ENCODE measurements at regions not wholly inside any gene's neighbourhood (a gene's known extent, or its start where the extent isn't known, plus 50 kb on each side); places are given as distances from the start of the nearest gene placed in this dataset.

DNA sequence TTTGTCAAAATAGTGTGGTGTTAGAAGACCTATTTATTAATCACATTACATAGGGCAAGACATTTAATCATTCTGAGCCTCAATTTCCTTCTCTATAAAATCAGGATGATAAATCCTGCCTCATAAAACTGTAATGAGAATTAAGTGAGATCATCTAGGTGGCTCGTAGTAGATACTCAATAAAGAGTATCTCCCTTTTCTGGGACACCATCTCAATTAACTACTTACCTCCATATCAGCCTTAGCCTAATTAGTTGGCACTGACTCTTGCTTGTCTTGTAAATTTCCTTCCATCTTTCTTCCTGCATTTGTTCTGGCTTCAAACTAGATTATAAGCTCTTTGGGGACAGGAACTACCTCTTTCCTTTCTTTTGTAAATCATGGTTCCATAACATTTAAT lies 102.6 kb upstream of the TNR start:
- no peaks in the 10 kb centered on the region for H3K79me2 ChIP-seq
- no peak overlapping the region for H3K4me3 ChIP-seq (ENCODE audit: low read depth, low read length)
- no peaks in the 10 kb centered on the region for H3K27me3 ChIP-seq (ENCODE audit: control insufficient read depth, insufficient read depth, low read length)
- H3K4me2 ChIP-seq (ENCODE audit: low read length), result no peak overlapping the region
- no peaks in the 10 kb centered on the region for H3K9me3 ChIP-seq (ENCODE audit: control insufficient read depth, low read length)
- no peak overlapping the region for H3K27ac ChIP-seq
- H3K9ac ChIP-seq, result no peak overlapping the region
- TF ChIP-seq, protein P1, sequence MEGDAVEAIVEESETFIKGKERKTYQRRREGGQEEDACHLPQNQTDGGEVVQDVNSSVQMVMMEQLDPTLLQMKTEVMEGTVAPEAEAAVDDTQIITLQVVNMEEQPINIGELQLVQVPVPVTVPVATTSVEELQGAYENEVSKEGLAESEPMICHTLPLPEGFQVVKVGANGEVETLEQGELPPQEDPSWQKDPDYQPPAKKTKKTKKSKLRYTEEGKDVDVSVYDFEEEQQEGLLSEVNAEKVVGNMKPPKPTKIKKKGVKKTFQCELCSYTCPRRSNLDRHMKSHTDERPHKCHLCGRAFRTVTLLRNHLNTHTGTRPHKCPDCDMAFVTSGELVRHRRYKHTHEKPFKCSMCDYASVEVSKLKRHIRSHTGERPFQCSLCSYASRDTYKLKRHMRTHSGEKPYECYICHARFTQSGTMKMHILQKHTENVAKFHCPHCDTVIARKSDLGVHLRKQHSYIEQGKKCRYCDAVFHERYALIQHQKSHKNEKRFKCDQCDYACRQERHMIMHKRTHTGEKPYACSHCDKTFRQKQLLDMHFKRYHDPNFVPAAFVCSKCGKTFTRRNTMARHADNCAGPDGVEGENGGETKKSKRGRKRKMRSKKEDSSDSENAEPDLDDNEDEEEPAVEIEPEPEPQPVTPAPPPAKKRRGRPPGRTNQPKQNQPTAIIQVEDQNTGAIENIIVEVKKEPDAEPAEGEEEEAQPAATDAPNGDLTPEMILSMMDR (IDR thresholded peaks at IDR 0.05), result no peak
- no peaks in the 10 kb centered on the region for H3K4me1 ChIP-seq
- no peak overlapping the region for H2AFZ ChIP-seq
- H3K36me3 ChIP-seq (ENCODE audit: control insufficient read depth, insufficient read depth, low read length), result no peaks in the 10 kb centered on the region

DNA sequence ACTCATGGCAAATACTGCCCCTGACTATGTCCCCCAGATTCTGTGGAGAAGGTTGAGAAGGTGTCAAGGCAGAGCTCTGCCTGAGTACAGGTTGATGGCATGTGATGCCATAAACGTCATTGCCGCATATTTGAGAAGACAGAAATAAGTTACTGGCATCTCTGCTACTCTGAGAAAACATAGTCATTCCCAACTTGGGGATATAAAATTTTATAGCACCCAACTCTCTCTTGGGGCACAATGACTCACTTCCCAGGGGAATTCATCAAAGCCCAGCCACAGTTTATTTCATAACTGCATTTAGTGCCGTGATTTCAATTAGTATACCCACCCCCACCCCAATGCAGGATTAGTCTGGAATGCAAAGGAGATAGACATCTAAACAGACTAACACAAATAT lies 101.9 kb upstream of the TNR start:
- Histone ChIP-seq H3K27ac (no peak overlapping the region), H3K4me3 (ENCODE audit: low read depth, low read length) (no peak overlapping the region), H3K4me2 (ENCODE audit: low read length) (no peak overlapping the region), H3K27me3 (ENCODE audit: control insufficient read depth, insufficient read depth, low read length) (no peaks in the 10 kb centered on the region), H3K9ac (no peak overlapping the region), H3K9me3 (ENCODE audit: control insufficient read depth, low read length) (no peaks in the 10 kb centered on the region), H3K36me3 (ENCODE audit: control insufficient read depth, insufficient read depth, low read length) (no peaks in the 10 kb centered on the region), H2AFZ (no peak overlapping the region), H3K79me2 (no peaks in the 10 kb centered on the region), H3K4me1 (no peaks in the 10 kb centered on the region)
- TF ChIP-seq, protein P1 (IDR thresholded peaks at IDR 0.05), result no peak

- Histone ChIP-seq H3K36me3 (ENCODE audit: control insufficient read depth, insufficient read depth, low read length) (no peaks in the 10 kb centered on the region), H3K27ac (no peak overlapping the region), H3K4me3 (ENCODE audit: low read depth, low read length) (no peak overlapping the region), H3K9ac (no peak overlapping the region), H2AFZ (no peak overlapping the region), H3K79me2 (no peaks in the 10 kb centered on the region), H3K4me1 (no peaks in the 10 kb centered on the region), H3K9me3 (ENCODE audit: control insufficient read depth, low read length) (no peaks in the 10 kb centered on the region), H3K27me3 (ENCODE audit: control insufficient read depth, insufficient read depth, low read length) (no peaks in the 10 kb centered on the region), H3K4me2 (ENCODE audit: low read length) (no peak overlapping the region)
- TF ChIP-seq, protein P1 (IDR thresholded peaks at IDR 0.05), result no peak
Measured at GRCh38 chr1:175844877-175845276, 101.5 kb upstream of the TNR start.

- no peaks in the 10 kb centered on the region for H3K9me3 ChIP-seq (ENCODE audit: control insufficient read depth, low read length)
- no peak overlapping the region for H3K4me2 ChIP-seq (ENCODE audit: low read length)
- no peaks in the 10 kb centered on the region for H3K79me2 ChIP-seq
- no peaks in the 10 kb centered on the region for H3K27me3 ChIP-seq (ENCODE audit: control insufficient read depth, insufficient read depth, low read length)
- H3K9ac ChIP-seq, result no peak overlapping the region
- H3K36me3 ChIP-seq (ENCODE audit: control insufficient read depth, insufficient read depth, low read length), result no peaks in the 10 kb centered on the region
- H3K27ac ChIP-seq, result no peak overlapping the region
- no peaks in the 10 kb centered on the region for H3K4me1 ChIP-seq
- TF ChIP-seq, protein P1 (IDR thresholded peaks at IDR 0.05), result no peak
- H2AFZ ChIP-seq, result no peak overlapping the region
- H3K4me3 ChIP-seq (ENCODE audit: low read depth, low read length), result no peak overlapping the region
Measured at GRCh38 chr1:175842550-175842949, 99.2 kb upstream of the TNR start.

DNA sequence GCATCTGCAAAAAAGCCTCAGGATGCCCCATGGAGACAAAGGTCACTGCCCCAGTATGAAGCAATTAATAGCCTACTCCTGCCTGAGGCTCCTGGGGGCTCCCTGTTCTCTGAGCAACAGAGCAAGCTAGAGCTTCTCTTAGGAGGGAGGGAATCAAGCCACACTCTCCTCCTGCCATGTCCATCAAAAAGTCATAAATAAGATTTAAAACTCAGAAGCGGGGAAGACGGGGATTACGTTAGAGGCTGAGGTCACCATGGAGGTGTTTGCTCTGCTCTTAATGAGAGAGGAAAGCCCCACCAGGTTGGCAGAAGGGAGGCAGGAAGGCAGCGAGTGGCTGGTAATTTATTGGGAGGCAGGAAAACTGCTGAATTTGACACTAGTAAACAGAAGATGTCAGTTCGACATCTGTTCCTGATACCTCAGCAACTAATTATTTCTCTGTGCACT lies 98.4 kb upstream of the TNR start:
- H3K4me1 ChIP-seq, result no peaks in the 10 kb centered on the region
- H3K27ac ChIP-seq, result no peak overlapping the region
- no peaks in the 10 kb centered on the region for H3K27me3 ChIP-seq (ENCODE audit: control insufficient read depth, insufficient read depth, low read length)
- no peak overlapping the region for H3K4me3 ChIP-seq (ENCODE audit: low read depth, low read length)
- H3K36me3 ChIP-seq (ENCODE audit: control insufficient read depth, insufficient read depth, low read length), result no peaks in the 10 kb centered on the region
- no peaks in the 10 kb centered on the region for H3K9me3 ChIP-seq (ENCODE audit: control insufficient read depth, low read length)
- no peaks in the 10 kb centered on the region for H3K79me2 ChIP-seq
- TF ChIP-seq, protein P1 (IDR thresholded peaks at IDR 0.05), result no peak
- no peak overlapping the region for H3K4me2 ChIP-seq (ENCODE audit: low read length)
- H2AFZ ChIP-seq, result no peak overlapping the region
- H3K9ac ChIP-seq, result no peak overlapping the region
